Sigmoid colon (tissue), 6 donors: ENCODE measurements at regions not wholly inside any gene's neighbourhood (a gene's known extent, or its start where the extent isn't known, plus 50 kb on each side); places are given as distances from the start of the nearest gene placed in this dataset.

Source experiments
- DNase-seq: peaks from one replicate; pipeline ENCODE4 v3.0.0-alpha.2; 2019
- H3K27ac ChIP-seq, 4 donors: fragments of 200-600 bp; sonication (generic); one replicate each; pipeline ENCODE4 v1.5.1; 2016 to 2019; ENCODE audit warnings: mild to moderate bottlenecking in 1 of 4
- H3K27me3 ChIP-seq, 3 donors: fragments of 200-600 bp; sonication (generic); one replicate each; pipeline ENCODE4 v1.5.1; 2019; ENCODE audit warnings: mild to moderate bottlenecking in 1 of 3
- H3K36me3 ChIP-seq, 4 donors: fragments of 200-600 bp; sonication (generic); one replicate each; pipeline ENCODE4 v1.5.1; 2016 to 2019
- H3K4me1 ChIP-seq, 4 donors: fragments of 200-600 bp; sonication (generic); one replicate each; pipeline ENCODE4 v1.5.1; 2017 to 2019
- H3K4me3 ChIP-seq, 4 donors: fragments of 200-600 bp; sonication (generic); one replicate each; pipeline ENCODE4 v1.5.1; 2017 to 2019; ENCODE audit warnings: mild to moderate bottlenecking in 2 of 4, moderate library complexity in 1 of 4
- H3K9me3 ChIP-seq, 4 donors: fragments of 200-600 bp in 3 of 4; sonication (generic) in 3 of 4; one replicate each; pipeline versions ENCODE4 v1.5.1 to v1.6.1; 2013 to 2019
- EP300 ChIP-seq, 4 donors: sonication (generic); formaldehyde crosslinking; IDR thresholded peaks; one replicate each; pipeline ENCODE4 v1.6.1; 2017; ENCODE audit warnings: antibody characterized with exemption in 4 of 4
- POLR2A ChIP-seq, 2 donors: fragments of 450-650 bp; IDR thresholded peaks; one replicate each; pipeline ENCODE4 v1.6.1; 2016; ENCODE audit warnings: antibody characterized with exemption in 2 of 2, mild to moderate bottlenecking in 2 of 2, moderate library complexity in 2 of 2
- POLR2AphosphoS5 ChIP-seq, 4 donors: sonication (generic); formaldehyde crosslinking; IDR thresholded peaks; one replicate each; pipeline ENCODE4 v1.6.1; 2017; ENCODE audit warnings: antibody characterized with exemption in 4 of 4
- whole genome bisulfite sequencing, 2 donors: extraction: QIAGEN DNeasy Blood & Tissue Kit; methylation state at CpG; one replicate each; pipeline ENCODE4 v1.1.7; 2013; 5-methylcytosine and 5-hydroxymethylcytosine counted together
- intact Hi-C: fragments of 100-400 bp; cut with DNase I; formaldehyde crosslinking; loops from one replicate; pipeline ENCODE4 v1.15.1; 2023
- TF ChIP-seq, protein P1 (sequence below), 4 experiments: fragments of 450-650 bp in 3 of 4; fragments of 200-600 bp in 1 of 4; IDR thresholded peaks; one replicate each; pipeline ENCODE4 v1.5.1; 2016 to 2019; ENCODE audit warnings: antibody characterized with exemption in 4 of 4, mild to moderate bottlenecking in 3 of 4, moderate library complexity in 2 of 4
- donor health status: healthy with polysubstance abuse.
- donor health status: healthy.

- no peak for DNase-seq
- Histone ChIP-seq H3K27ac (no peak overlapping the region), H3K9me3 (no peaks in the 10 kb centered on the region), H3K36me3 (no peaks in the 10 kb centered on the region), H3K4me3 (no peak overlapping the region), H3K4me1 (no peaks in the 10 kb centered on the region), H3K27me3 (no peaks in the 10 kb centered on the region)
- WGBS, 2 donors: 69 to 70% methylated on average over 5 of the region's 5 CpGs
- intact Hi-C loops: no loop called here
- TF ChIP-seq EP300 (IDR thresholded peaks at IDR 0.05) (no peak), POLR2A (IDR thresholded peaks at IDR 0.05) (no peak), POLR2AphosphoS5 (IDR thresholded peaks at IDR 0.05) (no peak)
- TF ChIP-seq, protein P1, sequence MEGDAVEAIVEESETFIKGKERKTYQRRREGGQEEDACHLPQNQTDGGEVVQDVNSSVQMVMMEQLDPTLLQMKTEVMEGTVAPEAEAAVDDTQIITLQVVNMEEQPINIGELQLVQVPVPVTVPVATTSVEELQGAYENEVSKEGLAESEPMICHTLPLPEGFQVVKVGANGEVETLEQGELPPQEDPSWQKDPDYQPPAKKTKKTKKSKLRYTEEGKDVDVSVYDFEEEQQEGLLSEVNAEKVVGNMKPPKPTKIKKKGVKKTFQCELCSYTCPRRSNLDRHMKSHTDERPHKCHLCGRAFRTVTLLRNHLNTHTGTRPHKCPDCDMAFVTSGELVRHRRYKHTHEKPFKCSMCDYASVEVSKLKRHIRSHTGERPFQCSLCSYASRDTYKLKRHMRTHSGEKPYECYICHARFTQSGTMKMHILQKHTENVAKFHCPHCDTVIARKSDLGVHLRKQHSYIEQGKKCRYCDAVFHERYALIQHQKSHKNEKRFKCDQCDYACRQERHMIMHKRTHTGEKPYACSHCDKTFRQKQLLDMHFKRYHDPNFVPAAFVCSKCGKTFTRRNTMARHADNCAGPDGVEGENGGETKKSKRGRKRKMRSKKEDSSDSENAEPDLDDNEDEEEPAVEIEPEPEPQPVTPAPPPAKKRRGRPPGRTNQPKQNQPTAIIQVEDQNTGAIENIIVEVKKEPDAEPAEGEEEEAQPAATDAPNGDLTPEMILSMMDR (IDR thresholded peaks at IDR 0.05): no peak
Observed at GRCh38 chr4:57314636-57315035, 204.5 kb upstream of the IGFBP7 start.

- H3K4me1 ChIP-seq: no peaks in the 10 kb centered on the region
- WGBS, 2 donors: 18 to 38% methylated on average over 1 of the region's 1 CpG
- no peaks in the 10 kb centered on the region for H3K36me3 ChIP-seq
- H3K27me3 ChIP-seq: no peaks in the 10 kb centered on the region
- intact Hi-C loops: no loop called here
- TF ChIP-seq POLR2A (IDR thresholded peaks at IDR 0.05): no peak
- TF ChIP-seq POLR2AphosphoS5 (IDR thresholded peaks at IDR 0.05): no peak
- no peak for TF ChIP-seq EP300 (IDR thresholded peaks at IDR 0.05)
- TF ChIP-seq, protein P1 (IDR thresholded peaks at IDR 0.05): no peak
- no peak overlapping the region for H3K27ac ChIP-seq
- H3K9me3 ChIP-seq: no peaks in the 10 kb centered on the region
- DNase-seq: no peak
- no peak overlapping the region for H3K4me3 ChIP-seq
Observed at GRCh38 chr4:57312296-57312695, 202.1 kb upstream of the IGFBP7 start.

DNA sequence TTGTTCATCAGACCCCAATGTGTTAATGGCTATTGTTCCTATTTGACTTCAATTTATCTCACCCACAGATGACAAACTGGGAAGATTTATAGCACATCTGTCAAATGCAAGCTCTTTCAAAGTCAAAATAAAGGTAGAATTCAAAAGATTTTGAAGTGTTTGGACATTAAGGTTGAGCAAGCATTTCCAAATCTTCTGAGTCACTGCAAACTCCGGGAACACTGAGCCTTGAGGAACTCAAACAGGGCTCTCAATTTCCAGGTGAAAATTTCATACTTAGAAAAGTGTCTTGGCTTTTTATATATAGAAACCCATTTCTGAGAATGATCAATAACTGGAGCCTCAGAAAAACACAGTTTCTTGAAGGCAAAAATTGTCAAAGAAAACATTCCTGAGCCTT lies 199.5 kb upstream of the IGFBP7 start:
- Histone ChIP-seq H3K27me3 (no peaks in the 10 kb centered on the region), H3K36me3 (no peaks in the 10 kb centered on the region), H3K4me3 (no peak overlapping the region), H3K27ac (no peak overlapping the region), H3K4me1 (no peaks in the 10 kb centered on the region), H3K9me3 (no peaks in the 10 kb centered on the region)
- WGBS, 2 donors: 79 to 81% methylated on average over 1 of the region's 1 CpG
- TF ChIP-seq, protein P1 (IDR thresholded peaks at IDR 0.05): no peak
- TF ChIP-seq EP300 (IDR thresholded peaks at IDR 0.05): no peak
- no peak for TF ChIP-seq POLR2AphosphoS5 (IDR thresholded peaks at IDR 0.05)
- TF ChIP-seq POLR2A (IDR thresholded peaks at IDR 0.05): no peak
- intact Hi-C loops: no loop called here
- DNase-seq: no peak

- TF ChIP-seq POLR2A (IDR thresholded peaks at IDR 0.05) (no peak), POLR2AphosphoS5 (IDR thresholded peaks at IDR 0.05) (no peak), EP300 (IDR thresholded peaks at IDR 0.05) (no peak)
- TF ChIP-seq, protein P1 (IDR thresholded peaks at IDR 0.05): no peak
- 76 to 91% methylated on average over 2 of the region's 2 CpGs for WGBS, 2 donors
- Histone ChIP-seq H3K27ac (no peak overlapping the region), H3K4me1 (no peaks in the 10 kb centered on the region), H3K4me3 (no peak overlapping the region), H3K27me3 (no peaks in the 10 kb centered on the region), H3K9me3 (no peaks in the 10 kb centered on the region), H3K36me3 (no peaks in the 10 kb centered on the region)
- intact Hi-C loops: no loop called here
- DNase-seq: no peak
Observed at GRCh38 chr4:57308301-57308700, 198.1 kb upstream of the IGFBP7 start.

DNA sequence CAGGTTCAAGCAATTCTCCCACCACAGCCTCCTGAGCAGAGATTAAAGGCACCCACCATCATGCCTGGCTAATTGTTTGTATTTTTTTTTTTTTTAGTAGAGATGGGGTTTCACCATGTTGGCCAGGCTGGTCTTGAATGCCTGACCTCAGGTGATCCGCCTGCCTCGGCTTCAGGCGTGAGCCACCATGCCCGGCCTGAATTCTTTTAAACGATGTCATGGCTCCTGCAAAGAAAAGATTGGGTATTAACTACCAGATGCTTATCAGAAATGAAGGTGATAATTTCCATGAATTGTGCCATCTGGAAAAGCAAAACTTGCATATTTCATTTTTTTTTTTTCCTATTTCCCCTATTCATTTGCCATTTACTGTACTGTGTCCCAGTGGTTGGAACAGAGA lies 195.7 kb upstream of the IGFBP7 start:
- Histone ChIP-seq H3K27me3 (no peaks in the 10 kb centered on the region), H3K4me1 (no peaks in the 10 kb centered on the region), H3K36me3 (no peaks in the 10 kb centered on the region), H3K4me3 (no peak overlapping the region), H3K9me3 (no peaks in the 10 kb centered on the region), H3K27ac (no peak overlapping the region)
- 93 to 94% methylated on average over 5 of the region's 5 CpGs for WGBS, 2 donors
- no peak for DNase-seq
- TF ChIP-seq, protein P1 (IDR thresholded peaks at IDR 0.05): no peak
- TF ChIP-seq POLR2AphosphoS5 (IDR thresholded peaks at IDR 0.05): no peak
- intact Hi-C loops: no loop called here
